Neural cell (in vitro differentiated cells): ENCODE measurements at regions not wholly inside any gene's neighbourhood (a gene's known extent, or its start where the extent isn't known, plus 50 kb on each side); places are given as distances from the start of the nearest gene placed in this dataset.

Experiments
- H2AFZ ChIP-seq: fragments of 200-600, 300-800 bp; sonication (generic), shearing (Covaris generic); 2 replicates; pipeline ENCODE4 v1.6.0; 2014; ENCODE audit warnings: low read depth, mild to moderate bottlenecking, antibody characterized with exemption, low read length, moderate library complexity
- H3F3A ChIP-seq: fragments of 200-600 bp; shearing (Covaris generic); 2 replicates; pipeline ENCODE4 v1.6.1; 2016; ENCODE audit warnings: mild to moderate bottlenecking, moderate library complexity, mixed read lengths, antibody characterized with exemption, low read length; ENCODE audit not compliant: insufficient read depth, poor library complexity, severe bottlenecking
- H3K27ac ChIP-seq: fragments of 200-600, 300-800 bp; sonication (generic), shearing (Covaris generic); 2 replicates; pipeline ENCODE4 v1.5.1; 2014; ENCODE audit warnings: mild to moderate bottlenecking, low read length, moderate library complexity
- H3K27me3 ChIP-seq: fragments of 300-800, 200-600 bp; sonication (generic), shearing (Covaris generic); 2 replicates; pipeline ENCODE4 v1.6.0; 2014; ENCODE audit warnings: mild to moderate bottlenecking, low read depth, low read length, moderate library complexity; ENCODE audit not compliant: insufficient read depth
- H3K36me3 ChIP-seq: fragments of 300-800, 200-600 bp; sonication (generic), shearing (Covaris generic); 2 replicates; pipeline ENCODE4 v1.5.1; 2014; ENCODE audit warnings: mild to moderate bottlenecking, antibody characterized with exemption, low read length, moderate library complexity; ENCODE audit not compliant: insufficient read depth
- H3K4me2 ChIP-seq: fragments of 300-800, 200-600 bp; sonication (generic), shearing (Covaris generic); 2 replicates; pipeline ENCODE4 v1.6.0; 2014; ENCODE audit warnings: mild to moderate bottlenecking, low read length
- H3K4me3 ChIP-seq: fragments of 300-800, 200-600 bp; sonication (generic), shearing (Covaris generic); 2 replicates; pipeline ENCODE4 v1.5.1; 2014; ENCODE audit warnings: mild to moderate bottlenecking, low read length, moderate library complexity
- H3K79me2 ChIP-seq: fragments of 200-600 bp; shearing (Covaris generic); replicated peaks from 2 replicates; pipeline ENCODE4 v1.6.0; 2014; ENCODE audit warnings: mild to moderate bottlenecking, low read length, moderate library complexity; ENCODE audit not compliant: insufficient read depth
- H3K9ac ChIP-seq: fragments of 300-800, 200-600 bp; sonication (generic), shearing (Covaris generic); 2 replicates; pipeline ENCODE4 v1.6.1; 2016; ENCODE audit warnings: mild to moderate bottlenecking, low read length, mixed read lengths
- H3K9me2 ChIP-seq: fragments of 200-600 bp; shearing (Covaris generic); 2 replicates; pipeline ENCODE4 v1.6.1; 2016; ENCODE audit warnings: mild to moderate bottlenecking, low read length, mixed read lengths; ENCODE audit not compliant: insufficient read depth
- H3K9me3 ChIP-seq: fragments of 200-600, 300-800 bp; sonication (generic), shearing (Covaris generic); 2 replicates; pipeline ENCODE4 v1.6.1; 2016; ENCODE audit warnings: mild to moderate bottlenecking, mixed run types, low read length, moderate library complexity, mixed read lengths
- H4K20me1 ChIP-seq: fragments of 200-600 bp; shearing (Covaris generic); 2 replicates; pipeline ENCODE4 v1.6.1; 2016; ENCODE audit warnings: mild to moderate bottlenecking, mixed run types; ENCODE audit not compliant: insufficient read depth
- EP300 ChIP-seq: fragments of 450-650 bp; conservative IDR thresholded peaks from 2 replicates; pipeline ENCODE4 v1.6.1; 2014; ENCODE audit warnings: antibody characterized with exemption, mild to moderate bottlenecking, moderate library complexity; ENCODE audit not compliant: poor library complexity, severe bottlenecking
- EZH2 ChIP-seq: fragments of 200-600, 300-800 bp; shearing (Covaris generic), sonication (generic); IDR thresholded peaks from 2 replicates; pipeline ENCODE4 v1.6.1; 2014; ENCODE audit warnings: antibody characterized with exemption, low read length, borderline replicate concordance, mild to moderate bottlenecking; ENCODE audit not compliant: insufficient read depth, poor library complexity, severe bottlenecking
- MXI1 ChIP-seq: fragments of 450-650 bp; conservative IDR thresholded peaks from 2 replicates; pipeline ENCODE4 v1.6.1; 2014; ENCODE audit warnings: antibody characterized with exemption, mild to moderate bottlenecking; ENCODE audit not compliant: poor library complexity, severe bottlenecking
- POLR2AphosphoS5 ChIP-seq: IDR thresholded peaks from 2 replicates; pipeline ENCODE4 v1.6.1; 2012
- RAD21 ChIP-seq: fragments of 450-650 bp; conservative IDR thresholded peaks from 2 replicates; pipeline ENCODE4 v1.6.1; 2014; ENCODE audit warnings: antibody characterized with exemption, mild to moderate bottlenecking, moderate library complexity
- SMC3 ChIP-seq: fragments of 450-650 bp; conservative IDR thresholded peaks from 2 replicates; pipeline ENCODE4 v1.6.1; 2014; ENCODE audit warnings: antibody characterized with exemption, mild to moderate bottlenecking, moderate library complexity; ENCODE audit not compliant: poor library complexity
- TAF1 ChIP-seq: IDR thresholded peaks from 2 replicates; pipeline ENCODE4 v1.6.1; 2012; ENCODE audit warnings: low read depth
- TF ChIP-seq, protein P1 (sequence below): fragments of 450-650 bp; IDR thresholded peaks from 2 replicates; pipeline ENCODE4 v1.5.1; 2014; ENCODE audit warnings: antibody characterized with exemption, mild to moderate bottlenecking, moderate library complexity; ENCODE audit not compliant: poor library complexity, severe bottlenecking
- TF ChIP-seq, protein P2 (sequence below): IDR thresholded peaks from 2 replicates; pipeline ENCODE4 v1.6.1; 2012; ENCODE audit warnings: borderline replicate concordance

DNA sequence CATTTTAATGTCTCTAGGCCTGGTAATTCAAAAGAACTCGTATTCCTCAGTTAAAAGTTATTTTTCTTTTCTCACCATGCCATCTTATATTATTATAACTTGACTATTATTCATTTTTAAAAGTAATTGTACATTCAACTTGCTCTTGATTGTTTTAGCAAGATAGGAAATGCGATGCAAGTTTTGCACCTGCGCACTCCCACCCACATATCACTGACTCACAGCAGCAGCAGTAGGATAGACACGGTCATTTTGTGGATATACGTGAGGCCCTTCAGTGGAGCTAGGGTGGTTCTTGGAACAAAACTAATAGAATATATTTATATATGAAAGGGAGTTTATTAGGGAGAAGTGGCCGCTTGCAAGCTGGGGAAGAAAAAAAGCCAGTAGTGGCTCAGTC, 95.5 kb upstream of the UBE3A start:
- H3K79me2 ChIP-seq: no peaks in the 10 kb centered on the region
- no peaks in the 10 kb centered on the region for H3K36me3 ChIP-seq
- TF ChIP-seq SMC3 (no peak), EP300 (no peak), RAD21 (no peak), EZH2 (no peak), MXI1 (no peak), TAF1 (no peak), POLR2AphosphoS5 (no peak)
- TF ChIP-seq, protein P1, sequence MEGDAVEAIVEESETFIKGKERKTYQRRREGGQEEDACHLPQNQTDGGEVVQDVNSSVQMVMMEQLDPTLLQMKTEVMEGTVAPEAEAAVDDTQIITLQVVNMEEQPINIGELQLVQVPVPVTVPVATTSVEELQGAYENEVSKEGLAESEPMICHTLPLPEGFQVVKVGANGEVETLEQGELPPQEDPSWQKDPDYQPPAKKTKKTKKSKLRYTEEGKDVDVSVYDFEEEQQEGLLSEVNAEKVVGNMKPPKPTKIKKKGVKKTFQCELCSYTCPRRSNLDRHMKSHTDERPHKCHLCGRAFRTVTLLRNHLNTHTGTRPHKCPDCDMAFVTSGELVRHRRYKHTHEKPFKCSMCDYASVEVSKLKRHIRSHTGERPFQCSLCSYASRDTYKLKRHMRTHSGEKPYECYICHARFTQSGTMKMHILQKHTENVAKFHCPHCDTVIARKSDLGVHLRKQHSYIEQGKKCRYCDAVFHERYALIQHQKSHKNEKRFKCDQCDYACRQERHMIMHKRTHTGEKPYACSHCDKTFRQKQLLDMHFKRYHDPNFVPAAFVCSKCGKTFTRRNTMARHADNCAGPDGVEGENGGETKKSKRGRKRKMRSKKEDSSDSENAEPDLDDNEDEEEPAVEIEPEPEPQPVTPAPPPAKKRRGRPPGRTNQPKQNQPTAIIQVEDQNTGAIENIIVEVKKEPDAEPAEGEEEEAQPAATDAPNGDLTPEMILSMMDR: no peak
- TF ChIP-seq, protein P2, sequence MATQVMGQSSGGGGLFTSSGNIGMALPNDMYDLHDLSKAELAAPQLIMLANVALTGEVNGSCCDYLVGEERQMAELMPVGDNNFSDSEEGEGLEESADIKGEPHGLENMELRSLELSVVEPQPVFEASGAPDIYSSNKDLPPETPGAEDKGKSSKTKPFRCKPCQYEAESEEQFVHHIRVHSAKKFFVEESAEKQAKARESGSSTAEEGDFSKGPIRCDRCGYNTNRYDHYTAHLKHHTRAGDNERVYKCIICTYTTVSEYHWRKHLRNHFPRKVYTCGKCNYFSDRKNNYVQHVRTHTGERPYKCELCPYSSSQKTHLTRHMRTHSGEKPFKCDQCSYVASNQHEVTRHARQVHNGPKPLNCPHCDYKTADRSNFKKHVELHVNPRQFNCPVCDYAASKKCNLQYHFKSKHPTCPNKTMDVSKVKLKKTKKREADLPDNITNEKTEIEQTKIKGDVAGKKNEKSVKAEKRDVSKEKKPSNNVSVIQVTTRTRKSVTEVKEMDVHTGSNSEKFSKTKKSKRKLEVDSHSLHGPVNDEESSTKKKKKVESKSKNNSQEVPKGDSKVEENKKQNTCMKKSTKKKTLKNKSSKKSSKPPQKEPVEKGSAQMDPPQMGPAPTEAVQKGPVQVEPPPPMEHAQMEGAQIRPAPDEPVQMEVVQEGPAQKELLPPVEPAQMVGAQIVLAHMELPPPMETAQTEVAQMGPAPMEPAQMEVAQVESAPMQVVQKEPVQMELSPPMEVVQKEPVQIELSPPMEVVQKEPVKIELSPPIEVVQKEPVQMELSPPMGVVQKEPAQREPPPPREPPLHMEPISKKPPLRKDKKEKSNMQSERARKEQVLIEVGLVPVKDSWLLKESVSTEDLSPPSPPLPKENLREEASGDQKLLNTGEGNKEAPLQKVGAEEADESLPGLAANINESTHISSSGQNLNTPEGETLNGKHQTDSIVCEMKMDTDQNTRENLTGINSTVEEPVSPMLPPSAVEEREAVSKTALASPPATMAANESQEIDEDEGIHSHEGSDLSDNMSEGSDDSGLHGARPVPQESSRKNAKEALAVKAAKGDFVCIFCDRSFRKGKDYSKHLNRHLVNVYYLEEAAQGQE: no peak
- H3K27ac ChIP-seq: no peak overlapping the region
- no peak overlapping the region for H2AFZ ChIP-seq
- no peaks in the 10 kb centered on the region for H4K20me1 ChIP-seq
- H3K9me2 ChIP-seq: no peaks in the 10 kb centered on the region
- H3K4me2 ChIP-seq: no peak overlapping the region
- H3K27me3 ChIP-seq: no peaks in the 10 kb centered on the region
- no peaks in the 10 kb centered on the region for H3F3A ChIP-seq
- no peak overlapping the region for H3K4me3 ChIP-seq
- H3K9ac ChIP-seq: no peak overlapping the region
- H3K9me3 ChIP-seq: peaks cover 4% of the 10 kb centered on the region

DNA sequence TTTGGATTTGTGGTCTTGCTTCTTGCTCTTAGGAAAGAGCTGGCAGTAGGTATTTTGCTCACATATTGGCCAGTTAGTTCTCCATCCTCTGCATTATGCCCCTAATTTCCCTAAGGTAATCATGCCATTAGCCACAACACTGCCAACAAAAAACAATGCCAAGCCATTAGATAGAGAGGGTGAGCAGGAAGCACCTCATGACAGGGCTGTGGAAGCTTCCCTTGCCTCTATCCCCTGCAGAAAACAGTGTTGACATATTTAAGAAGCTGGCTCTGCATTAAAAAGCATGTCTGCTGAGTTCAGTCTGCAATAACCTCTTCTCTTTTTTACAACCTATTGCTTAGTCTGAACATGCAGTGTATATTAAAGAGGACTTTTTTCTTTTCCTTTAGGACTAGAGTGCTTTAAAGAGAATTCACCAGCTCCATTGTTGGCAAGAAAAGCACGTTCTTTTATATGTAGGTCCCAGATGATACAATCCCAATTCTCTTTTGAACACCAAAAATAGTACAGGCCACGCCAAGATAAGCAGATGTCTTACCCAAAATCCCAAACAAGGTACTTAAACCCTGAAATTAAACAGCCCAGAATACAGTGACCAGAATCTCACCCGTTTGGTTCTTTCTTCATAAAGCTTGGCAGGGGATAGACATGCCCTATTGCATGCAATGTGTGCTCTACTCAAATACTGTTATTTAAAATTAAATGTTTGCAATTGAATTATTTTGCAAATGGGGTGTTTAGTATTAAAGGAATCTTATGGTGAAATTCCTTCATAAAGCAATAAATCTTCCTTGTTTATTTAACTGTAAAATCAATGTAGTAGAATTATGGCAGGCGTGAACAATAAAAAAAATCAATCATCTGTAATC, 93.7 kb upstream of the UBE3A start:
- H3K4me2 ChIP-seq: no peak overlapping the region
- H4K20me1 ChIP-seq: no peaks in the 10 kb centered on the region
- H3F3A ChIP-seq: no peaks in the 10 kb centered on the region
- H3K27me3 ChIP-seq: no peaks in the 10 kb centered on the region
- no peak overlapping the region for H2AFZ ChIP-seq
- no peaks in the 10 kb centered on the region for H3K79me2 ChIP-seq
- no peak overlapping the region for H3K27ac ChIP-seq
- peaks cover 4% of the 10 kb centered on the region for H3K9me3 ChIP-seq
- H3K9ac ChIP-seq: no peak overlapping the region
- no peaks in the 10 kb centered on the region for H3K36me3 ChIP-seq
- TF ChIP-seq RAD21 (no peak), SMC3 (no peak), EP300 (no peak), EZH2 (no peak), MXI1 (no peak), TAF1 (no peak), POLR2AphosphoS5 (no peak)
- TF ChIP-seq, protein P1: no peak
- TF ChIP-seq, protein P2: no peak
- no peaks in the 10 kb centered on the region for H3K9me2 ChIP-seq
- H3K4me3 ChIP-seq: no peak overlapping the region
